ENCODE measurements at regions not wholly inside any gene's neighbourhood (a gene's known extent, or its start where the extent isn't known, plus 50 kb on each side); places are given as distances from the start of the nearest gene placed in this dataset.

DNA sequence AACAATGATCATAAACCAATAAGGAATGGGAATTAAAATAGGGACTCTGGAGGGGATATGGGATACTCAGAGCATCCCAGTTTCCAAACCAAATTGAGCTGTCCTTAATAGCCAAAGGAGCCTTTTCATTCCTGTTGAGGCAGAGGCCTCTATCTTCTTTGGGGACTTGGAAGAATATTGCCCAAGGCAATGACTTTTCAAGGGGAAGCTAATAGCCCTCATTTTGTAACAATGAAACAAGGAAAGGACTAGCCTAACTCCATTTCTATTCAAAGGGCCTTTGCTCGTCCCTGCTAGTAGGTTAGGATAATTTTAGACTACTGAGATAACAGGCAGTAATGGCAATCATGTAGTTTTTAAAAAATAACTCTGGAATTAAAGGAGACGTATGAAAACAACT lies 789.8 kb upstream of the SLITRK5 start:
- H3K9me3 Mint-ChIP-seq = no peaks in the 10 kb centered on the region; a peak in 2 of 5 replicates
- Histone ChIP-seq H4K20me1 (ENCODE audit: control insufficient read depth, insufficient read depth, insufficient read length) (no peaks in the 10 kb centered on the region), H2BK15ac (ENCODE audit: low read depth, low read length) (no peak overlapping the region), H3K23me2 (ENCODE audit: insufficient read length, low read depth, low read length, poor library complexity, severe bottlenecking) (no peaks in the 10 kb centered on the region), H3K4ac (ENCODE audit: low read depth, low read length) (no peak overlapping the region), H3K27me3 (ENCODE audit: insufficient read depth, low read length) (peaks cover 7% of the 10 kb centered on the region; the same call in 1 of the 2 replicates), H3K79me2 (ENCODE audit: insufficient read depth, low read length) (no peaks in the 10 kb centered on the region), H2BK20ac (ENCODE audit: low read depth, low read length, poor library complexity, severe bottlenecking) (no peak overlapping the region), H2AK5ac (ENCODE audit: insufficient read length, low read length) (no peak overlapping the region), H3K23ac (ENCODE audit: insufficient read length, low read depth, low read length) (no peak overlapping the region), H3K14ac (ENCODE audit: insufficient read depth, low read length) (no peak overlapping the region), H3K18ac (ENCODE audit: insufficient read length, low read depth, low read length) (no peak overlapping the region), H3K79me1 (ENCODE audit: insufficient read depth, low read depth, low read length, poor library complexity, severe bottlenecking) (no peaks in the 10 kb centered on the region), H3K9ac (ENCODE audit: extremely low read depth, insufficient read length, low read length) (no peak overlapping the region), H2BK12ac (ENCODE audit: insufficient read length, low read depth, low read length) (no peak overlapping the region), H4K91ac (ENCODE audit: insufficient read length, low read depth, low read length) (no peak overlapping the region), H2BK120ac (ENCODE audit: low read depth, low read length, poor library complexity, severe bottlenecking) (no peak overlapping the region), H2BK5ac (ENCODE audit: insufficient read length, low read length) (no peak overlapping the region), H3K4me1 (ENCODE audit: insufficient read depth, low read length) (peaks cover 3% of the 10 kb centered on the region; the same call in 1 of the 2 replicates), H3K4me2 (ENCODE audit: insufficient read depth, insufficient read length, low read length) (no peak overlapping the region), H4K5ac (ENCODE audit: insufficient read length, low read depth, low read length) (no peak overlapping the region), H4K8ac (replicated peaks; ENCODE audit: insufficient read length, low read depth, low read length) (no peak overlapping the region), H3K9me3 (ENCODE audit: control insufficient read depth, low read depth, low read length) (no peaks in the 10 kb centered on the region), H2AFZ (ENCODE audit: low read length) (no peak overlapping the region), H3T11ph (ENCODE audit: low read length) (no peak overlapping the region), H3K27ac (ENCODE audit: insufficient read length, low read depth, low read length) (no peak overlapping the region), H3K56ac (ENCODE audit: insufficient read length, low read depth, low read length) (no peak overlapping the region)
- no CpG with 5 or more reads among the region's 2 CpGs for WGBS (ENCODE audit: extremely low coverage, insufficient read length, low lambda C conversion rate)
- TF ChIP-seq, protein P1, sequence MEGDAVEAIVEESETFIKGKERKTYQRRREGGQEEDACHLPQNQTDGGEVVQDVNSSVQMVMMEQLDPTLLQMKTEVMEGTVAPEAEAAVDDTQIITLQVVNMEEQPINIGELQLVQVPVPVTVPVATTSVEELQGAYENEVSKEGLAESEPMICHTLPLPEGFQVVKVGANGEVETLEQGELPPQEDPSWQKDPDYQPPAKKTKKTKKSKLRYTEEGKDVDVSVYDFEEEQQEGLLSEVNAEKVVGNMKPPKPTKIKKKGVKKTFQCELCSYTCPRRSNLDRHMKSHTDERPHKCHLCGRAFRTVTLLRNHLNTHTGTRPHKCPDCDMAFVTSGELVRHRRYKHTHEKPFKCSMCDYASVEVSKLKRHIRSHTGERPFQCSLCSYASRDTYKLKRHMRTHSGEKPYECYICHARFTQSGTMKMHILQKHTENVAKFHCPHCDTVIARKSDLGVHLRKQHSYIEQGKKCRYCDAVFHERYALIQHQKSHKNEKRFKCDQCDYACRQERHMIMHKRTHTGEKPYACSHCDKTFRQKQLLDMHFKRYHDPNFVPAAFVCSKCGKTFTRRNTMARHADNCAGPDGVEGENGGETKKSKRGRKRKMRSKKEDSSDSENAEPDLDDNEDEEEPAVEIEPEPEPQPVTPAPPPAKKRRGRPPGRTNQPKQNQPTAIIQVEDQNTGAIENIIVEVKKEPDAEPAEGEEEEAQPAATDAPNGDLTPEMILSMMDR (conservative IDR thresholded peaks at IDR 0.05) = no peak
- H3K36me3 Mint-ChIP-seq (ENCODE audit: insufficient read depth in 1 of 3, low read depth in 3 of 3) = peaks cover 0 to 5% (median 4%) of the 10 kb centered on the region in 3 experiments; a peak in 1 of 7 replicates
- H3K4me3 Mint-ChIP-seq = no peak overlapping the region
- peaks cover 86% of the 10 kb centered on the region for H3K27me3 Mint-ChIP-seq (ENCODE audit: low read depth)
- peaks cover 17 to 21% of the 10 kb centered on the region in 2 experiments for H3K4me1 Mint-ChIP-seq
- DNase-seq = no peak
- no peak overlapping the region for H3K27ac Mint-ChIP-seq

Measured in H9 (cell line).